NCI-H460 (cell line): ENCODE measurements at regions not wholly inside any gene's neighbourhood (a gene's known extent, or its start where the extent isn't known, plus 50 kb on each side); places are given as distances from the start of the nearest gene placed in this dataset.

ENCODE experiments used
- DNase-seq: peaks from one replicate; pipeline ENCODE4 v3.0.0-alpha.2; 2016; ENCODE audit warnings: low read depth; ENCODE audit errors: extremely low read depth

DNA sequence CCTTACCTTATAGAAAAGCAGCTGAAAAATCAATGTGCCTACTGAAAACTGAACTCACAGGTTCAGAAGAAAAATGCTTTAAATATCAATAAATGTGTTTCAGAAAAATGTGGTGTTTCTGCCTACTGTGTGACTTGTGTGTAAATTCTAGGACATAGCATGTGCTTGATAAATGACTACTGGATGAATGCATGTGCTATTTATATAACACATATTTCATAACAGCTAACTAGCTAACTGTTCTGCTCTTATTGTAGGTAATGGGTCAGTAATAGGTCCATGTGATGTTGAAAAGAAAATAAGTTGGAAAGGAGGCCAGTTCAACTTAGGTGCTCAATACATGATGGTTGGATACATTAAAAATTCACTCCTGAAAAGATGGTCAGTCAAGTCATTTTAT, 993.0 kb upstream of the LCORL start:
- no peak for DNase-seq

DNA sequence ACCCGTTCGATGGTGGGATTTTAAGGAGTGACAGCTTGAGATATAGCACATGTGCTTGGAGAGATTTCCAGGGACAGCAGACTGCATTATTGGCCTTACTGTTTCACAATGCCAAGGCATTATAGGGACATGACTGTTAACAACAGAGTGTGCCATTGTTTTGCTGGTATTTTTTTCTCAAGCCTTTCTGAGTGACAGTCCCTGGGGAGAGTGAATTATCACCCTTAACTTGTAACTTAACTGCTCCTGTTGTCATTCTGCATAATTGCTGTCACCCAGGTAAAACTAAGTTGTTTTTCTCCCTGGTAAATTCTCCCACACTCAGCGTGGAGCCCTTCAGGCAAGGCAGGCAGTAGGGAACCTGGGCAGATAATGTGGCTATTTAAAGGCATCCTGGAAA, 989.2 kb upstream of the LCORL start:
- no peak for DNase-seq

DNA sequence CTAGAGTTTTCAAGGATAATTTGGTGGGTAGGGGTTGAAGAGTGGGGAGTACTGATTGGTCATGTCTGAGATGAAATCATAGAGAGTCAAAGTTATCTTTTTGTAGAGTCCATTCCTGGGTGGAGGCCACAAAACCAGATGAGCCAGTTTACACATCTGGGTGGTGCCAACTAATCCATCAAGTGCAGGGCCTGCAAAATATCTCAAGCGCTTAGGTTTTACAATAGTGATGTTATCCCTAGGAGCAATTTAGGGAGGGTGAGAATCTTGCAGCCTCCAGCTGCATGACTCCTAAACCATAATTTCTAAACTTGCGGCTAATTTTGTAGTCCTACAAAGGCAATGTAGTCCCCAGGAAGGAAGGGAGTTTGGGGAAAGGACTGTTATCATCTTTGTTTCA, 988.3 kb upstream of the LCORL start:
- DNase-seq: no peak

- DNase-seq: no peak
Measured at GRCh38 chr4:19005211-19005610, 983.7 kb upstream of the LCORL start.

GRCh38 chr4:19002170-19002569, 980.6 kb upstream of the LCORL start:
- DNase-seq: no peak

- no peak for DNase-seq
Measured at GRCh38 chr4:18999595-18999994, 978.0 kb upstream of the LCORL start.

- DNase-seq: no peak
Measured at GRCh38 chr4:18981234-18981615, 959.7 kb upstream of the LCORL start.

DNA sequence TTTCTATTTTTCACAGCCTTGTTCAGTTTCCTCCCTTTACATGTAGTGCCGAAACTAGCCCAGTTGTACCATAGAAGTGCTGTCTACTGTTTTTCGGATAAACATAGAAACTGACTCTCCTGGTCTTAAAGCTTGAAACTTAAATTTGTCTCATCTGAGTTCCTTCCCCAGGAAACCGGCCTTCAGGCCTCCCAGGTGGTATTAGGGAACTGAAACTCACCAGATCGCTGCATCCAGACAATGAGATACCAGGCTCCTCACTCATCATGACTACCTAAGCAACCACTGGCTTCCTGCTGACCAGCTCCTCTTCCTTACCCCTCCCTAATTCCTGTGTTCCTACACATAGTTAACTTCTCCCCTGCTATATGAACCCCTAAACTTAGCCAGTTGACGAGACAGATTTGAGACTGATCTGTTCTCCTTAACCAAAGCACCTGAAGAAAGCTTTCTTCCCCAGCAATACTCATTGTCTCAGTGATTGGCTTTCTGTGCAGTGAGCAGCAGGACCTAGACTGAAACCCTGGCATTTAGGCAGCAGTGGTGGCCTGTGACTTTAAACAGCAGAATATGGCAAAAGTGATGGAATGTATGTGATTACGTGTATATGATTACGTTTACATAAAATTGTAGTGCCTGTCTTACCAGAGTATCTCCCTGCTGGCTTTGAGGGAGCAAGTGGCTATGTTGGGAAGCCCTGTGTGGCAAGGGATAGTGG, 959.1 kb upstream of the LCORL start:
- no peak for DNase-seq

DNA sequence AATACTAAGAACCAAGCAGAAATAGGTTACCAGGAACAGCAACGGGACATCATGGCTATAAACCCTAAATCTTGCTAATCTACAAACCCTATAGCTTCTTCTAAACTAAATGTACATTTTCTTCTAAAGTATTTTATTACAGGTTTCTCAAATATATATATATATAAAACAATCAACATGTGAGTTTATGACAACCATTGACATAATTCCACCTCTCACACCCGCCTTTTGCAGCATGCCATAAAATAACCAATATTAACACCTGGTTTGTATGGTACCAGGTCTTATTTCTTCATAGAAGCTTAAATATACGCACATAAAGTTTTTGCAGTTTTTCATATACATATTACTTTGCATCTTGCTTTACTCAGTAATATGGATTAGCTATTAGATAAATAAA, 955.3 kb upstream of the LCORL start:
- no peak for DNase-seq

- no peak for DNase-seq
Measured at GRCh38 chr4:18975916-18976808, 954.6 kb upstream of the LCORL start.

DNA sequence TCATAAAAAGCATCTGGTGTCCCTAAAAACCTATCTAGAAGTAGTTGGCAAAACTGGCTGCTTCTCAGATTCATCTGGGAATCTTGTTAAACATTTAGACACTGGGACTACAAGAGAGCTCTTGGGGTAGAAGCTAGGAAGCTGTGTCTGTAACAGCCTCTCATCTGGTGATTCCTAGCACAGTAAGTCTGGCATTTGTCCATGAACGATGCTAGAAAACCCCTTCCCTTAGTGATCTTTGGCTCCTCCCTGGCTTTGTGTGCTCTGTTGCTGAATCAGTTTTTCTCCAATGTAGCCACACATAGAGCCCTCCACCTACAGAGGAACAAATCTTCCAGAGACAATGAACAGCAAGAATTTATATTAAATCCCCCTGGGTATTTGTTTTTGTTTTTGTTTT, 951.7 kb upstream of the LCORL start:
- DNase-seq: no peak

DNA sequence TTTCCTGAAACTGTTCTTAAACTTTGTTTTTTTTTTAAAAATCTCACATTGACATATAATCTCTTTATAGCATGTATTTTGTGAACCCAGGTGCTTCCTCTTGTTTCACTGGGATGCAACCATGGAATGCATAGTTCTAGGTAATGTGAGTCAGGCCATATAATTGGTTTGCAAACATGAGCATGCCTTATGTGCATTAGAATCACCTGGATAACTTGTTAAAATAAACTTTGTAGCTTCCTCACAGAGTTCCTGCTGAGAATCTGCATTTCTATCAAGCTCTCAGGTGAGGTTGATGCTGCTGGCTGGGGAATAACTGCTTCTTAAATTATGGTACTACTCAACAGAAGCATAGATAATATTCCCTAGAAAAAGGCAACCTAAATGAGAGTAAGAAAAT, 940.3 kb upstream of the LCORL start:
- DNase-seq: no peak

DNA sequence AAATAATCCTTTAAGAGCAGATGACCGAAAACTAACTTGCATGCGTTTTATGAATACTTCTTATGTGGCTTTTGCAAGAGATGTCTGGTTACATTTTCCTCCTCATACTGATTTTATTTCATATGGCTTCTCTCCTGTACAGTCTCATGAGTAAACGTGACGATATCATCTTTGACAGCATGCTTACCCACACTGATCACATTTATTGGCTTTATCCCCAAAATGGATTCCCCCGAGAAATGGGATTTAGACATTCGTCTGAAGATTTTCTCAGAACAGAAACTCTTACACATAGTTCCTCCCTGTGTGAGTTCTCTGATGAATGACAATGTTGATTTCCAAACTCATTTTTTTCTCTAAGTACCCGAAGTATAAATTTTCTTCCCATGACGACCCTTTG, 939.7 kb upstream of the LCORL start:
- no peak for DNase-seq

GRCh38 chr4:18957716-18958115, 936.2 kb upstream of the LCORL start:
- DNase-seq: no peak

DNA sequence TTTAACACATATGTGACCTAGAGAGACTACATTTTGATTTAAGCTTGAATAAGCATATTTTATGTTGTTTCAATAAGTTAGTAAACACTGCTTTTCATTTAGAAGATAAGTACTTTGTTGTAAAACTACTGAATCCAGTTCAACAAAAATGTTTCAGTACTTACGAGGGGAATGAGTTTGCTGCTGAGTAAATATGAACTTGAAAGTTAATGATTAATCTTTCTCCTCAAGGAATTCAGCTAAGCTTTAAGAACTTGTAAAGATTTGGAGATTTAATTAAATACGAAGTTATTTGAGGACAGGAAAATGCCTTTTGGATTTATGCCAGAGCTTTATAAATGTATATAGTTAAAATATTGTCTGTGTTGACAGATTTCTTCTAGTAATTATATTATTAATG, 933.0 kb upstream of the LCORL start:
- no peak for DNase-seq

- no peak for DNase-seq
Measured at GRCh38 chr4:18953613-18954012, 932.1 kb upstream of the LCORL start.

DNA sequence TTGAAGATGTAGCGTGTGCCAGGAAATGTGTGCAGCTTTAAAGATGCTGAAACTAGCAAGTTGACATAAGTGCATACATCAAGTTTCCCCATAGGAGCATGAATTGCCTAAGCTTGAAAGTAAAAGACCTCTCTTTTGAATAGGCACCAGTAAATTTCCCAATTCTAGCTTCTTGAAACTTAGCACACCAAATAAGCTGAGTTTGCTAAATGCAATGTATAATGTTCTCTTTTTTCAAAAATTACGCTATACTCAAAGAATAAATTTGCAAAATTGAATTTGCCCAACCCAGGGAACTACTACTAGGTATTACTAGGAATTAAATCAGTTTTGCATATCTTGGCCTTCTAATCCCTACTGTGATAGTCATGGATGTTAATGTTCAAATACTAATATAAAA, 923.9 kb upstream of the LCORL start:
- DNase-seq: no peak

- DNase-seq: no peak
Measured at GRCh38 chr4:18942874-18943273, 921.3 kb upstream of the LCORL start.

- DNase-seq: no peak
Measured at GRCh38 chr4:18938343-18939099, 917.0 kb upstream of the LCORL start.

DNA sequence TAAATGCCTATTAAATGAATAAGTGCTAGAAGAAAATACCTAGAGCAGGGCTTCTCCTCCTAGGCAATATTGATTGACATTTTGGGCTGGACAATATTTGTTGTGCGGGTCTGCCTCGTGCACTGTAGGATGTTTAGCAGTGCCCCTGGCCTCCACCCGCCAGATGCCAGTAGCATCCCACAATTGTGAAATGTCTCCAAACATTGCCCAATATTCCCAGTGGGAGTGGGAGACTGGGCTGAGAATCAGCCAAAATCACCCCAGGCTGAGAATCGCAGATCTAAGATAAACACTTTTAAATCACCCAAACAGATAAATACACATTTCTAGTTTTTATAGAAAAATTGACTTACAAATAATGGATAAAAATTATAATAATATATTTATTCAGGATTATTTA, 916.2 kb upstream of the LCORL start:
- DNase-seq: no peak

GRCh38 chr4:18937080-18937479, 915.5 kb upstream of the LCORL start:
- DNase-seq: no peak
